ENCODE measurements at regions not wholly inside any gene's neighbourhood (a gene's known extent, or its start where the extent isn't known, plus 50 kb on each side); places are given as distances from the start of the nearest gene placed in this dataset.

- Histone ChIP-seq H3K79me2 (ENCODE audit: insufficient read depth, low read length) (no peaks in the 10 kb centered on the region), H3K4me1 (ENCODE audit: control insufficient read depth in 1 of 2, insufficient read depth in 2 of 2, low read length in 2 of 2) (no peaks in the 10 kb centered on the region), H3K4me2 (replicated peaks; ENCODE audit: extremely low read depth, low read length, poor library complexity, severe bottlenecking) (no peak overlapping the region), H3K4me3 (replicated peaks in 1 of 3; ENCODE audit: low read depth in 2 of 3, low read length in 3 of 3) (no peak overlapping the region), H3K9me3 (replicated peaks in 1 of 2; ENCODE audit: control insufficient read depth in 1 of 2, insufficient read depth in 1 of 2, low read length in 2 of 2) (no peaks in the 10 kb centered on the region), H4K20me1 (ENCODE audit: insufficient read depth, low read length) (no peaks in the 10 kb centered on the region), H3K27me3 (ENCODE audit: control insufficient read depth in 2 of 2, insufficient read depth in 2 of 2, low read length in 2 of 2) (no peaks in the 10 kb centered on the region), H3K9ac (ENCODE audit: insufficient read depth, low read length, poor library complexity, severe bottlenecking) (no peak overlapping the region), H3K36me3 (replicated peaks in 1 of 2; ENCODE audit: control insufficient read depth in 1 of 2, insufficient read depth in 2 of 2, low read length in 2 of 2) (no peaks in the 10 kb centered on the region), H2AFZ (ENCODE audit: insufficient read depth, low read depth, low read length, poor library complexity, severe bottlenecking) (no peak overlapping the region), H3K27ac (ENCODE audit: low read depth in 1 of 2, low read length in 2 of 2) (no peak overlapping the region)
- WGBS (ENCODE audit: insufficient coverage), result no CpG with 5 or more reads among the region's 1 CpG
- Mint-ChIP-seq H3K27ac (no peak overlapping the region), H3K4me3 (no peak overlapping the region), H3K4me1 (no peaks in the 10 kb centered on the region), H3K27me3 (ENCODE audit: low read depth in 3 of 3) (peaks cover 0 to 2% (median 2%) of the 10 kb centered on the region in 3 donors), H3K9me3 (no peaks in the 10 kb centered on the region), H3K36me3 (no peaks in the 10 kb centered on the region)
- intact Hi-C loops (cut with micrococcal nuclease), result no loop called here
- DNase-seq, result no peak
- TF ChIP-seq CTCF (IDR thresholded peaks at IDR 0.05), result no peak
Measured at GRCh38 chr4:112894951-112895350, 154.5 kb upstream of the ANK2 start.

GRCh38 chr4:112895811-112896608 lies 153.4 kb upstream of the ANK2 start:
- no peak for DNase-seq
- Mint-ChIP-seq H3K4me3 (no peak overlapping the region), H3K36me3 (no peaks in the 10 kb centered on the region), H3K27me3 (ENCODE audit: low read depth in 3 of 3) (peaks cover 0 to 2% (median 2%) of the 10 kb centered on the region in 3 donors), H3K9me3 (no peaks in the 10 kb centered on the region), H3K4me1 (no peaks in the 10 kb centered on the region), H3K27ac (no peak overlapping the region)
- H3K4me1 ChIP-seq (ENCODE audit: control insufficient read depth in 1 of 2, insufficient read depth in 2 of 2, low read length in 2 of 2), result no peaks in the 10 kb centered on the region
- no peak overlapping the region for H3K9ac ChIP-seq (ENCODE audit: insufficient read depth, low read length, poor library complexity, severe bottlenecking)
- intact Hi-C loops (cut with micrococcal nuclease), result no loop called here
- no peak overlapping the region for H3K4me2 ChIP-seq (replicated peaks; ENCODE audit: extremely low read depth, low read length, poor library complexity, severe bottlenecking)
- H3K9me3 ChIP-seq (replicated peaks in 1 of 2; ENCODE audit: control insufficient read depth in 1 of 2, insufficient read depth in 1 of 2, low read length in 2 of 2), result no peaks in the 10 kb centered on the region
- no peaks in the 10 kb centered on the region for H3K27me3 ChIP-seq (ENCODE audit: control insufficient read depth in 2 of 2, insufficient read depth in 2 of 2, low read length in 2 of 2)
- no peak overlapping the region for H3K27ac ChIP-seq (ENCODE audit: low read depth in 1 of 2, low read length in 2 of 2)
- no peak for TF ChIP-seq CTCF (IDR thresholded peaks at IDR 0.05)
- no peaks in the 10 kb centered on the region for H3K79me2 ChIP-seq (ENCODE audit: insufficient read depth, low read length)
- no peak overlapping the region for H2AFZ ChIP-seq (ENCODE audit: insufficient read depth, low read depth, low read length, poor library complexity, severe bottlenecking)
- no peaks in the 10 kb centered on the region for H3K36me3 ChIP-seq (replicated peaks in 1 of 2; ENCODE audit: control insufficient read depth in 1 of 2, insufficient read depth in 2 of 2, low read length in 2 of 2)
- no peaks in the 10 kb centered on the region for H4K20me1 ChIP-seq (ENCODE audit: insufficient read depth, low read length)
- 79% methylated on average over 2 of the region's 4 CpGs for WGBS (ENCODE audit: insufficient coverage)
- no peak overlapping the region for H3K4me3 ChIP-seq (replicated peaks in 1 of 3; ENCODE audit: low read depth in 2 of 3, low read length in 3 of 3)

All from CD14-positive monocyte (primary cell).